Hepatocyte (in vitro differentiated cells): ENCODE measurements at regions not wholly inside any gene's neighbourhood (a gene's known extent, or its start where the extent isn't known, plus 50 kb on each side); places are given as distances from the start of the nearest gene placed in this dataset.
A peak's percentile ranks its signal among the peaks of the same experiment; 100 is the strongest.

Source experiments
- DNase-seq: peaks from one replicate; pipeline ENCODE4 v3.0.0-alpha.2; 2016; ENCODE audit warnings: low spot score
- H2AFZ ChIP-seq: fragments of 200-600 bp; sonication (generic); 2 replicates; pipeline ENCODE4 v1.6.0; 2016; ENCODE audit warnings: antibody characterized with exemption, mild to moderate bottlenecking
- H3K27ac ChIP-seq: fragments of 200-600 bp; sonication (generic); 2 replicates; pipeline ENCODE4 v1.5.1; 2016; ENCODE audit warnings: mild to moderate bottlenecking
- H3K27me3 ChIP-seq: fragments of 200-600 bp; sonication (generic); 2 replicates; pipeline ENCODE4 v1.6.1; 2016
- H3K36me3 ChIP-seq: fragments of 200-600 bp; sonication (generic); replicated peaks from 2 replicates; pipeline ENCODE4 v1.5.1; 2016; ENCODE audit warnings: low read depth; ENCODE audit not compliant: insufficient read depth
- H3K4me1 ChIP-seq: fragments of 200-600 bp; sonication (generic); 2 replicates; pipeline ENCODE4 v1.5.1; 2016; ENCODE audit warnings: mild to moderate bottlenecking, moderate library complexity; ENCODE audit not compliant: insufficient read depth
- H3K4me2 ChIP-seq: fragments of 200-600 bp; sonication (generic); 2 replicates; pipeline ENCODE4 v1.6.0; 2016
- H3K4me3 ChIP-seq: fragments of 200-600 bp; sonication (generic); 2 replicates; pipeline ENCODE4 v1.5.1; 2016; ENCODE audit warnings: mild to moderate bottlenecking
- H3K79me2 ChIP-seq: fragments of 200-600 bp; sonication (generic); 2 replicates; pipeline ENCODE4 v1.6.0; 2017; ENCODE audit warnings: mild to moderate bottlenecking
- H3K9me2 ChIP-seq: fragments of 200-600 bp; sonication (generic); replicated peaks from 2 replicates; pipeline ENCODE4 v1.6.0; 2017; ENCODE audit warnings: mild to moderate bottlenecking; ENCODE audit not compliant: insufficient read depth
- H3K9me3 ChIP-seq: fragments of 200-600 bp; sonication (generic); 2 replicates; pipeline ENCODE4 v1.5.1; 2016; ENCODE audit warnings: low read depth, mild to moderate bottlenecking
- H4K20me1 ChIP-seq: fragments of 200-600 bp; sonication (generic); 2 replicates; pipeline ENCODE4 v1.6.0; 2016; ENCODE audit warnings: mild to moderate bottlenecking; ENCODE audit not compliant: insufficient read depth, poor library complexity, severe bottlenecking
- EZH2 ChIP-seq: fragments of 200-600 bp; sonication (generic); IDR thresholded peaks from 2 replicates; pipeline ENCODE4 v1.6.1; 2016; ENCODE audit warnings: antibody characterized with exemption, mild to moderate bottlenecking, borderline replicate concordance
- EZH2phosphoT487 ChIP-seq: fragments of 200-600 bp; sonication (generic); IDR thresholded peaks from one replicate; pipeline ENCODE4 v1.6.1; 2018; ENCODE audit warnings: antibody characterized with exemption, mild to moderate bottlenecking, low read depth, moderate library complexity; ENCODE audit not compliant: unreplicated experiment, severe bottlenecking
- WGBS: methylation state at CpG from one replicate; pipeline ENCODE4 v1.1.6; 2016; ENCODE audit warnings: low lambda C conversion rate; ENCODE audit errors: missing lambda C conversion rate; 5-methylcytosine and 5-hydroxymethylcytosine counted together
- TF ChIP-seq, protein P1 (sequence below): fragments of 200-600 bp; sonication (generic); IDR thresholded peaks from 2 replicates; pipeline ENCODE4 v1.5.1; 2016; ENCODE audit warnings: antibody characterized with exemption, mild to moderate bottlenecking; ENCODE audit not compliant: poor library complexity

GRCh38 chr4:126071346-126072333 is 756.9 kb downstream of the FAT4 start:
- Histone ChIP-seq H3K9me2 (no peaks in the 10 kb centered on the region), H3K79me2 (no peaks in the 10 kb centered on the region), H3K27me3 (no peaks in the 10 kb centered on the region), H4K20me1 (no peaks in the 10 kb centered on the region), H2AFZ (no peak overlapping the region), H3K4me3 (no peak overlapping the region), H3K27ac (peak overlapping the region; percentile 32), H3K36me3 (no peaks in the 10 kb centered on the region), H3K4me2 (peak overlapping the region; percentile 31), H3K9me3 (no peaks in the 10 kb centered on the region), H3K4me1 (no peaks in the 10 kb centered on the region)
- 62% methylated on average over 4 of the region's 4 CpGs for WGBS
- TF ChIP-seq, protein P1, sequence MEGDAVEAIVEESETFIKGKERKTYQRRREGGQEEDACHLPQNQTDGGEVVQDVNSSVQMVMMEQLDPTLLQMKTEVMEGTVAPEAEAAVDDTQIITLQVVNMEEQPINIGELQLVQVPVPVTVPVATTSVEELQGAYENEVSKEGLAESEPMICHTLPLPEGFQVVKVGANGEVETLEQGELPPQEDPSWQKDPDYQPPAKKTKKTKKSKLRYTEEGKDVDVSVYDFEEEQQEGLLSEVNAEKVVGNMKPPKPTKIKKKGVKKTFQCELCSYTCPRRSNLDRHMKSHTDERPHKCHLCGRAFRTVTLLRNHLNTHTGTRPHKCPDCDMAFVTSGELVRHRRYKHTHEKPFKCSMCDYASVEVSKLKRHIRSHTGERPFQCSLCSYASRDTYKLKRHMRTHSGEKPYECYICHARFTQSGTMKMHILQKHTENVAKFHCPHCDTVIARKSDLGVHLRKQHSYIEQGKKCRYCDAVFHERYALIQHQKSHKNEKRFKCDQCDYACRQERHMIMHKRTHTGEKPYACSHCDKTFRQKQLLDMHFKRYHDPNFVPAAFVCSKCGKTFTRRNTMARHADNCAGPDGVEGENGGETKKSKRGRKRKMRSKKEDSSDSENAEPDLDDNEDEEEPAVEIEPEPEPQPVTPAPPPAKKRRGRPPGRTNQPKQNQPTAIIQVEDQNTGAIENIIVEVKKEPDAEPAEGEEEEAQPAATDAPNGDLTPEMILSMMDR = no peak
- TF ChIP-seq EZH2phosphoT487 (no peak), EZH2 (no peak)
- peak; percentile 38 for DNase-seq

DNA sequence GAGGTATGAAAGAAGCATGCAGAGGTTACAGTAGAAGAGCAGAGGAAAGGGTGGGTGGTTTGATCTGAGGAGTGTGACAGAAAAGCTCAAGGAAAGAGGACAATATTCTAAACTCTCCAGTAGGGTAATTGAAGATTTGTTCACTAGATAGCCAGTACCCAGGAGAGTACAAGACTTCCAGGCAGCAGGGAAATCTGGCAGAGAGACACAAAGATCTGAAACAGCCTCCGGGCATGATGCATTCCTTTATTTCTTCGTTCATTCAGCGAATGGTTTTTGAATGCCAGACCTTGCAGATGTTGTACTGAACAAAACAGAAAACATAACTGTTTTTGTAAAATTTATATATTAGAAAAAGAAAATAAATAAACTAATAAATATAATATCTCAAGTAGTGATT is 766.6 kb downstream of the FAT4 start:
- Histone ChIP-seq H3K4me3 (no peak overlapping the region), H3K9me2 (no peaks in the 10 kb centered on the region), H3K9me3 (no peaks in the 10 kb centered on the region), H3K27me3 (no peaks in the 10 kb centered on the region), H4K20me1 (no peaks in the 10 kb centered on the region), H2AFZ (no peak overlapping the region), H3K4me1 (no peaks in the 10 kb centered on the region), H3K27ac (no peak overlapping the region), H3K4me2 (no peak overlapping the region), H3K79me2 (no peaks in the 10 kb centered on the region), H3K36me3 (no peaks in the 10 kb centered on the region)
- 53% methylated on average over 3 of the region's 3 CpGs for WGBS
- DNase-seq = no peak
- TF ChIP-seq, protein P1 = no peak
- TF ChIP-seq EZH2phosphoT487 (no peak), EZH2 (no peak)

- Histone ChIP-seq H3K4me1 (no peaks in the 10 kb centered on the region), H3K27ac (no peak overlapping the region), H3K4me3 (no peak overlapping the region), H3K4me2 (no peak overlapping the region), H3K27me3 (no peaks in the 10 kb centered on the region), H3K36me3 (no peaks in the 10 kb centered on the region), H2AFZ (no peak overlapping the region), H4K20me1 (no peaks in the 10 kb centered on the region), H3K9me2 (no peaks in the 10 kb centered on the region), H3K9me3 (no peaks in the 10 kb centered on the region), H3K79me2 (no peaks in the 10 kb centered on the region)
- TF ChIP-seq EZH2 (no peak), EZH2phosphoT487 (no peak)
- TF ChIP-seq, protein P1 = no peak
- 75% methylated on average over 2 of the region's 2 CpGs for WGBS
- no peak for DNase-seq
Measured at GRCh38 chr4:126086041-126086440, 771.3 kb downstream of the FAT4 start.
